ENCODE measurements at regions not wholly inside any gene's neighbourhood (a gene's known extent, or its start where the extent isn't known, plus 50 kb on each side); places are given as distances from the start of the nearest gene placed in this dataset.

DNA sequence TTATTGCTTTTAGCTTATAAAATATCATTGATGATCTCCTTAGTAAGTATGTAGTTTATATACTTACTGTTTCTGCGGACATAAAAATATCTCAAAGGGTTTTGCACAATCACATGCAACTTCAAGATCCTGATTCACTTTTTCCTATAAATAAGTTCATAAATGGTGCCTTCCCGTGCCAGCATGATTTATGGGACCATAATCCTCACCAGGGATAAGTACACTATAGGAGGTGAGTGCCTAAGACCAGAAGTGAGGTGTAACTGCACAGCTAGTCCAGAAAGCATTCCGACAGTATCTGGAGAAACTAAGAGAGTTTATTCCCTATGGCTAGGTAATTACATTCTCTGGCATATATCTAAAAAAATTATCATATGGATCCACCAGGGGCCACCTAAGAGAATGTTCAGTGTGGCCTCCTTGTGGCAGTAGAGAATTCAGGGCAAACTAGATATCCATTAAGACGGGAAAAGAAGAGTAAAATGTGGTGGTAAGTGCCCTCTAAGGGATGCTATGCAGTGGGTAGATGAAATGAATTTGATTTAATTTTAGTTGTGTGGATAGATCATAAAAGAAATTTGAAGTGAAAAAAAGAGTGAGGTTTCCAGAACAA lies 402.5 kb upstream of the SLC24A2 start:
- TF ChIP-seq POLR2AphosphoS5 (IDR thresholded peaks at IDR 0.05; ENCODE audit: low read depth, low read length) (no peak), POLR2A (IDR thresholded peaks at IDR 0.05; ENCODE audit: low read depth, low read length) (no peak), PAX5 (IDR thresholded peaks at IDR 0.05; ENCODE audit: insufficient read depth, low read length, severe bottlenecking) (no peak), TAF1 (IDR thresholded peaks at IDR 0.05; ENCODE audit: low read depth, low read length) (no peak), SPI1 (IDR thresholded peaks at IDR 0.05; ENCODE audit: low read depth, low read length) (no peak), POU2F2 (IDR thresholded peaks at IDR 0.05; ENCODE audit: low read depth, low read length) (no peak)

All from GM12891 (cell line).